A673 (cell line): ENCODE measurements at regions not wholly inside any gene's neighbourhood (a gene's known extent, or its start where the extent isn't known, plus 50 kb on each side); places are given as distances from the start of the nearest gene placed in this dataset.

Experiments used
- CTCF ChIP-seq: fragments of 300-800, 200-600 bp; sonication (generic); conservative IDR thresholded peaks from 2 replicates; pipeline ENCODE4 v1.5.1; 2017; ENCODE audit warnings: low read depth, mild to moderate bottlenecking, antibody characterized with exemption, low read length, moderate library complexity, mixed read lengths
- EZH2 ChIP-seq: fragments of 200-600 bp; sonication (generic); IDR thresholded peaks from 2 replicates; pipeline ENCODE4 v1.6.1; 2017; ENCODE audit warnings: borderline replicate concordance, low read depth, mild to moderate bottlenecking, mixed read lengths, antibody characterized with exemption, low read length; ENCODE audit not compliant: poor library complexity, severe bottlenecking

GRCh38 chr9:73470766-73471165 lies 319.1 kb downstream of the ANXA1 start:
- TF ChIP-seq CTCF = no peak
- TF ChIP-seq EZH2 = no peak
